ENCODE measurements at regions not wholly inside any gene's neighbourhood (a gene's known extent, or its start where the extent isn't known, plus 50 kb on each side); places are given as distances from the start of the nearest gene placed in this dataset.

DNA sequence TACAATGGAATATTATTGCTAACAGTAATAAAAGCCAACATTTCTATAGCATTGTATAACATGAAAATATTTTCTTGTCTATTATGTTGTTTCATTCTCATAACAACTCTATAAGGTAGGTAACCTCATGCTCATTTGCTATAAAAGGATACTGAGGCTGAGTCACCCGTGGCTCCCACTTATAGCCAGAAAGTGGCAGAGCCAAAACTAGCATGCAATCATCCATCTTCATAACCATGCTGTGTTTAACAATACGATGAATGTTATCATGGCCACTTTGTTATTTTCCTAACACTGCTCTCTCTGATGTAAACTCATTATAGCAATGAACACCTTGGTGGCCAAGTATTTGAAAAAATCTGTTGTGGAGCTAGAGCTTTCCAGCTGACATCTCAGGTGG, 80.8 kb upstream of the JUN start:
- DNase-seq: no peak

DNA sequence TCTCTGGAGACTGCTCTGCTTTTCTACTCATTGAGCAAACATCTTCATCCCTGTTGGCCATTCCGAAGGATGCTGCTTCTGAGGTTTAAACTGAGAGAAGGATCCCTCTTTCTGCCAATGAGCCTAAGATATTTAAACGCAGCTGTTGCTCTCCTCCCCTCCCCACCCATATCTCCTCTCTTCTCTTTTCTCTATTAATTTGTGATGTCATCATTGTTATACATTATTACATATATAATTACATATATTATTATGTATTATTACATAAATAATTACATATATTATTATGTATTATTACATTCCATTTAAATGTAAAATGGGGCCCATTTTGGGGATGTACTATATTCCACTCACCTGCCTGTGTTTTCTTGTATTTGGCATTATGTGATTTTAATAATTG, 82.7 kb upstream of the JUN start:
- no peak for DNase-seq

DNA sequence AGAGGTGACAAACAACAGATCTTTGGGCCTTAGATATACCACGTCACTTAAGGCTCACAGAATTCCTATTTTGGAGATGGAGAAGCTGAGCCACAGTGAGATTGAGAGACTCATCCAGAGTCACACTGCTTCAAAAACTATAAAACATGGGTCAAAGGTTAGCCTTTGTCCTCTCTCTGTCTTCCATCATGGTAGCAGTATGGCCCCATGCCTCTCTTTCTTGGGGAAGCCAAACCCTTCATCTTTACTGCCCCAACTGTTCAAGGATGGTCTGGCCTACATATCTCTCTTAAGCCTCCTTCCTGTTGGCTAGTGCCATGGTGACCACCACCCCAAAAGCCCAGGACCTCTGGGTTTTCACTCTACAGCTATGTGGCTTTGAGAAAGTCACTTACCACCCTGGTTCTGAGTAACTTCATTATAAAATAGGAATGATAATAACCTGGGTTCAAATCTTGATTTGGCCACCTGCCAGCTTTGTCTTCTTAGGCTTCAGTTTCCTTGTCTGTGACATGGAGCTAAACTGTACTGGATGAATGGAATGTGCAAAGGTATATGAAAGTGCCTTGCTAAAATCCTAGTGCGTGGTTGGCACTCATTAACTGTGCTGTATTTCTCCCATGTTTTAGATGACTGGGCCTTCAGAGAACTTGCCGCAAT, 85.9 kb upstream of the JUN start:
- no peak for DNase-seq

DNA sequence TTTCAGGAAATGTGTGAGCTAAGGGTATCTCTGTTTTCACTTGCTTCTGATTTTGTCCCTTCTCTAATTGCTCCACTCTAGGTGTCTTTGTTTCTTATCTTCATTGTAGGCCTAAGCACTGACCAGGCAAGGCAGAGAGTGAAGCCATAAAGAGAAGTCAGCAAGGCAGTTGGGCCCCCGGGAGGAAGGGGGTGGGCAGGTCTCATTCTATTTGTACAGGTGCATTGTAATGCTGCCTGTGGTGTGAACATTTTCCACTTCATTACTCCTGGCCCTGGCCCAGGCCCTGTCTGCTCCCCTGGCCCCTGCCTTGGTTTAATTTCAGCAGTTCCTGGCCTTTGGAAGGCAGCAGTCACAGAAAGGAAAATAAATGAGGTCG, 86.4 kb upstream of the JUN start:
- no peak for DNase-seq

DNA sequence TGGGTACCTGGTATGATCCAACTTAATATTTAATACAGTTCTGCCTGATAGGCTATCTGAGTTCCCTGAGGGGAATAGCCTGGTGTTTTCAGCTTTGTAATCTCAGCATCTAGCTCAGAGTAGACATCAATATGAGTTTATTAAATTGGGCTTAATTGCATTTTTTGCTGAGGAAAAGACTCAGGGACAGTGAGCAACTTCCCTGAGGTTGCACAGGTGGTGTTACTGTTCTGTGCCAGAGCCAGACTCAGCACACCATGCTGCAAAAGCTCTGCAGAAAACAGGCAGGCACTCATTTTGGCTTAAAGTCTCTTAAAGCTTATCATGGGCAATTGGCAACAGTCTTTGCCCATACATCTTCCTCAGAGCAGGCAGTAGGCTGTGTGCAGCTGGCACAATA, 90.5 kb upstream of the JUN start:
- no peak for DNase-seq

DNA sequence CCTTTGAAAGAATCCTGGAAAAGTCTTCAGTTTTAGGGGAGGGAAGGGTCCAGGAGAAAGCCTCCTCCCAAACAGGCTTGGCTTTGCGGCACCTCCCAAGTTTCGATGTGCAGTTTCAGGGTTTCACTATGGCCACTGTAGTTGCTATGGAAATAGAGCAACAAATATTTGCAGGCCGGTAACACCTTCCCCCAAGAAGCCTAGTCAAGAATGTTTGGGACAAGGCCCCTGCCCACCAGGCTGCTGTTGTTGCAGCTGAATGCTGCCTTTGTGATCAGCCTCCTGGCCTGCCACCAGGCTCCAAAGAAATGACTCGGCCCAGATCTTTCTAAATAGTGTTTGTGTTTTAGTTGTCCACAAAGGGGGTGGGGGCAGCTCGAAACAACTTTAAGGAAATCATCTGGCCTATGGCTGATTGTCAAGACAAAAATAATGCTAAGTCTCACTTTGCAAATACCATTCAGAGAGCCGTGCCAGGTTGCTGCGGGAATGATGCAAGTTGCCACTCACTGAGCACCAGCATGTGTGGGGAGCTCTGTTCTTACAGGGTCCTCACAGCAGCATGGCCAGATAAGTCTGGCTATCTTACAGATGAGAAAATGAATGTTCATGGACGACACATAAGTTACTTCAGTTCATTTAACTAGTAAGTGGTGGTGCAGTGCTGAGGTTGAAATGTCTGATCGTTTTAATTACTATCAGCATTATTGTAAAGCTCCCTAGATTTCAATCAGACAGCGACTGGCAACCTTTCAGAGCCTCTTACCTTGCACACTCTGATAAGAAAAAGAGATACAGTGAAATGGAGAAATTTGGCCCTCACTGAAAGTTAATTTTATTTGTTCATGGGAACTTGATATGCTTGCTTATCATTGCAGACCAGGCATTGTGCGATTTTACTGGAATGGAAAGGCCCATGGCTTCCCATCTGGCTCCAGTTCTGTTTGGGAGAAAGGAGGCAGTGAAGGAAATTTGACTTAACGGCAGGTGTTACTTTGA, 91.2 kb upstream of the JUN start:
- DNase-seq: no peak

DNA sequence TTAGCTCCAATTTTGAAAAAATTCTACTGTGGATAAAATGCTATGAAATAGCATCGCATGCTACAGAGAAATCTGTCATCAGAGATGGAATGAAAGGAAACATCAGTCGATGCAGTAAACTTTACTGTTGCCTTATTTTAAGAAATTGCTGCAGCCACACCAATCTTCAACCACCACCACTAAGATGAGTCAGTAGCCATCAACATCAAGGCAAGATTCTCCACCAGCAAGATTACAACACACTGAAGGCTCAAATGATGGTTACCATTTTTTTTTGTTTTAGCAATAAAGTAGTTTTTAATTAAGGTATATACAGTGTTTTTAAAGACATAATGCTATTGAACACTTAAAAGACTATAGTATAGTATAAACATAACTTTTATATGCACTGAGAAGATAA, 95.6 kb upstream of the JUN start:
- DNase-seq: no peak

DNA sequence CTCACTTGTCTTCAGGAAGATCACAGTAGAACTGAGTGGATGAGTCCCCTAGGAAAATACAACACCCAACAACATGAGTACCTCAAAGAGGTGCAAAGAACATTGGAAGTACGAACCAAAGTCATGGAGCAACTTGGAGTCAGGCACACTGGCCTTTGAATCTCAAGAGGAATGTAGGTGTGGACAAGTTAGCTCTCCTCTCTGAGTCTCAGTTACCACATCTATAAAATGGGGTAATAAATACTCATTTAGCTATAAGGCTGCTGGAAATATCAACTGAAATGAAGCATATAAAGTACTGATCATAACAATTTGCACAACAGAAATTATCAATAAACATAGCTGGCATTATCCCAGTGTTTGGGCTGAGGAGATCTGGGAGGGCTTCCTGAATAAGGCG, 96.7 kb upstream of the JUN start:
- DNase-seq: no peak

DNA sequence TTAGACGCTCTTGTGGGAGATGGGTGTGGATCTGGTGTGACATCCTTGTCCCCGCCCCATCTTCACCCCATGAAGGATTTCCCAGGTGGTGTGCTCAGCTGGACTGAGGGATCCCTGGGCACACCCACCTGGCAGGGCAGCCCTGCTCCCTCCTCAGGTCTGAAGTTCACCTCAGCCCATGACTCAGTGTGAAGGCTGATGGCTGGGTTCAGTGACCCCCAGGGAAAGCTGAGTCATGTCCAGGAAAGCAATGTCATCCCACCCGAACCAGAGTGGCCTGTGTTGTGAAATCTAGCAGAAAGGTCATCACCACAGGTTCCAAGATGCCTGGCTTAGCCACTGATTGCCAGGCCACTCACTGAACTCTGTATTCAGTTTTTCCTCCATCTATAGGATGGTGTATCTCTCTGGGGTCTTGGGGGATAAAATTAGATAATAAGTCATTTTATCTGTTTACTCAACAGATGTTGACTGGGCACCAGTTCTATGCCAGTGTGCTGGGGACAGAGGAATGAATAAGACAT, 97.7 kb upstream of the JUN start:
- DNase-seq: no peak

DNA sequence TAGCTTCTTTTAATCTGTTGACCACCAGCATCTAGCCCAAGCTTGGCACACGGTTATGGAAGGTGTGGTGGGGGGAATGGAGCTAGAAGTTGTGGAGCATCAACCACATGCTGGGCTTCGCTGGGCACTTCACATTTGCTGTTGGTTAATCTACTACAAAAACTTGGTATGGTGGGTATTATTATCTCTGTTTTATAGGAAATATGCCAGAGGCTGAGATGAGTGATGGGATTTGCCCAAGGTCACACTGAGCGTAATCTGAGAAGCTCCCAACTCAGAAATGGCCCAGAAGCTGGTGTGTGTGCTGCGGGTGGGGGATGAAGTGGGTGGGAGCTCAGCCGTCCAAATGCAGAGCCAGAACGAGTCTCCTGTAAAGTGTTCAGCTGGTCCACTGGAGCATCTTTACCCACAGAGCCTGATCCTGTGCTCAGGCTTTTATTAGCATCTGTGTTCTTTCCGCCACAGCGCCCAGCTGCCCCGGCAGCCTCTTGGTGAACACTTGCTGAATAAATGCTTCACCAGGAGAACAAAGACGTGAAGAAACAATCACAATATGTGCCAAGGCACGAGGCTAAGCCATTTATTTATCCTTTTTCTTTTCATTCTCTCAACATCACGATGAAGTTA, 98.6 kb upstream of the JUN start:
- DNase-seq: no peak

DNA sequence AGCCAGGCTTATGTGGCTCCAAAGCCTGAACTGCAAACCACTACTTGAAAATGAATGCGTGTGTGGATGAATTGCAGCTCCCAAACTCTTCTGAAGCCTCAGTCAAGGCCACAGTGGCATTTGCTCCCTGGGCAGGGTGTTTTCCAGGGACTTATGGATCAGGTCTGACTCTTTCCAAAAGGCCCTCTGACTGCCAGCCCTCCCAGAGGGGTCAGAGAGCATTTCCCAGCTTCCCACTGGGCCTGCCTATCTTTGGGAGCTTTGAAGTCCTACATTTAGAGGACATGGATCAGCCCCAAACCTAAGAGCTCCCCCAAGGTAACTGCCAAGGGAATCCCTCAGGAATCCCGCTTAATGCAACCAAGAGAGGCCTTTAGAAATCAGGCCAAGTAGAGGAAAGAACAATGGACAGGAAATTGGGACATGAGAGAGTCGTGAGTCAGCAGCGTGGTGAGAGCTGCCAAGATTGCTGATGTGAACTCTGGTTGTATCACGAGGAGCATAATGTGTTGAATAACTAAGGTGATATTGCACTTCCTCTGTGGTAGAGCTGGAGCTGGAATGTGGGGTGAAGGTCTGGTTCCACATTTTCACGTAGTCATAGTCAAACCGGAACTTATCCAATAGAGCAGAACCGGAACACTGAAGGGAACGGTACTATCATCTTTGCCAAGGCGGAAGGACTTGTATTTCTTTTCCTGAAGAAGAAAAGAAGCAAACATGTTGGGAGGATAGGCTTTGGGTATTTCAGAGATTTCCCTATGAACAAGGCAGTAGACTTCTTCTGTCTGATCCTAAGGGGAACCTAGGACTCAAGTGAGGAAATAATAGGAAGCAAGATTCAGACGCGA, 99.4 kb upstream of the JUN start:
- DNase-seq: no peak

DNA sequence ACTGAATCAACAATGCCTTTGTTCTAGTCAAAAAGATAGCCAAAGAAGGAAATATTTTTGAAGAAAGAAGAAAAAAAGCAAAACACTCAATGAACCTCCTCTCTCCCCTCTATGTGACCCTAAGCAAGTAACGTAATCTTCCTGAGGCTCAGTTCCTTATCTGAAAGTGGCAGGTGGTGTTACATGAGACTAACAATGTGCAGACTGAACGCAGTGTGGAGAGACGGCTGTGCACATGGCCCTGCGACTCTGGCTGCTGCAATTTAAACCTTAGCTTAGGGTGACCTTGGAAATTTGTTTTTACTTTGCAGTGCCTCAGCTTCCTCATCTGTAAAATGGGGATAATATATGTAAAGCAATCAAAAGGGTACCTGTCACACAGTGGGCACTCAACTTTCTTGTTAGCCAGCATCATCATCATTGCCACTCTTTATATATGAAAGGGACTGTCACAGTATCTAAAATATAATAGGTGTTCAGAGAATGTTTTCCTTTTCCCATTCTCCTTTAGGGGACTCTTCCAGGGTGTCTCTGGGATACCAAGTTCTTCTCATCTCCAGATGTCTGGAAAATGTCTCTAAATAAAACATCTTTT, 100.1 kb upstream of the JUN start:
- no peak for DNase-seq

DNA sequence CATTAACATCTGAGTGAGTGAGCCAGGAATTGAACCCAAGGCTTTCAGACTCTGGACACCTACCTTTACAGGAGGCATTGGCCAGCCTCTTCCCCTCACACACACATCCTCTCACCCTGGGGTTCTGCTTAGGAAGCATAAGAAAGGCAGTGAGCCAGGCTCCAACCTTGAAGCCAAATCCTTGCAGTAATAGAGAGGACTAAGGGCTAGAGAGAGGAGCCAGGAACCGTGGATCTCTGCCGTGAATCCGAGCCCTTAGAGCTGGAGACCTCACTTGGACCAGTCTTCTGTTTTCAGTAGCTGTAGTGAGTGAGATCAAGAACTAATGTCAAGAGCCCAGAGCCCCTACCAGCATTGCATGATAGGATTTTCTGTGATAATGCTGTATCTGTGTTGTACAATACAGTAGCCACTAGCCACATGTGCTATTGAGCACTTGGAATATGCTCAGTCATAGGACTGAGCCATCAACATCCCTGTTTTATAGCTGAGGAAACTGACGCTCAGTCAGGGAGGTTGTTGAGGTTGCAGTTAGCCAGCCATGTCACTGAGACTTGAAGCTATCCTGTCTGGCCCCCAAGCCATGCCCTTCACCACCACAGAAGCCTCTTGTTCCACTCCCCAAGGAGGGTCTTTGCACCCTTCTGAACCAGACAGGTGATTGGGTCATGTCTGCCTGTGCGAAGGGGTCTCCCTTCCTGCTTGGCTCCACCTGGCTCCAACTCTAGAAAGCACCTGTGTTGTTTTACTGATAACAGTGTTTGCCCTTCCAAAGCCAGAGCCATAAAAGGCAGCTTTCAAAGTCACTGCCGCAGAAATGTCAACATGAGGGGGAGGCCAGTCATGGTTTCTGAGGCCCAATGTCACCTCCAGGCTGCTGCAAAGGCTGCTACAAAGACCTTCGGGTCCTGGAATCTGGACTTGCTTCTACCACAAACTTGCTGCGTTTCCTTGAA, 101.1 kb upstream of the JUN start:
- no peak for DNase-seq

DNA sequence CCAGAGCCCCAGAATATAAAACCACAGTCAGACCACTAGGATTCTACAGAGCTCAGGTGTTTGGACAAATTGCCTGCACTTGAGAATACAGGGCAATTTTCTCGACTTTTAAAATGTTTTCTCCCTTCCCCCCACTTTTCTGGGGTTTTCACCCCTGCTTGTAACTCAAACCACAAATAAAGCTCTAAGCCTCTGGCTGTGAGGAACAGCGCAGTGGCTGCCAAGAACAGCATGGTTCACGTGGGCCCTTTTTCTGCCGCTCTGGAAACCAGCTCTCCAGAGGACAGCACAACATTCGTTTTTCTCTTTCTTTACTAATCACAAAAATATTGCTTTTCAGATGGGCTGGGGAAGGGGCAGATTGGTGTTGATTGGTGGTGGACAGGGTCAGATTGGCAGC, 102.2 kb upstream of the JUN start:
- DNase-seq: no peak

DNA sequence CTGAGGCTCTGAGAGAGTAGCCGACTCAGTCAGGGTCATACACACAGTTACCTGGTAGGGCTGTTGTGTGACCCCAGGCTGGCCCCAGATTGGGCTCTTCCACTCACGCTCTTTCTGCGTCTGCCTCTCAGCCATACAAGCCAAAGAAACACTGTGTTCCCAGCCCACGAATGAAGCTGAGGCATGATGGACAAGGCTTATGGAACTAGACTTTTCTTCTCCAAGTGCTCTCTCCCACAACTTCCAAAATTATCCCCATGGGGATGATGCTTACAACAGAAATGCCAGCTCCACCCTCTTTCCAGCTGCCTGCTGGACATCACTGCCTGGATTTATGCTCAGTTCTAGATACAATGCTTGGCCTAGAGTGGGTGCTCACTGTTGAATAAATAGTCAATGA, 102.8 kb upstream of the JUN start:
- DNase-seq: no peak

DNA sequence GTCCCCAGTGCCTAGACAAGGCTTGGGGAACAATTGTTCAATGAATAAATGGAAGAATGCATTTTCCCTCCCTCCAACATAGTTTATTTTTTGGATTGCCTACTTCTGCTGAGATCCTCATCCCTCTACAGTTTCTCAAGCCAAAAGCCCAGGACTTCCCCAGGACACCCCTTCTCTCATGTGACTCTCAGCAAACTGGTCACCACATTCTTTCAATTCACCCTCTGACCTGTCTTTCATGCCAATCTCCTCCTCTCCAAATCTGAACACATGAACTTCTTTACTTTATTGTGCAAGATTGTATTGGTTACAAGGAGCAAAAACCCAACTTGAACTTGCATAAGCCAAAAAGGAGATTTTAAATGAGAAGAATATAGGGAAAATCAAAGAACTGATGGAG, 103.2 kb upstream of the JUN start:
- no peak for DNase-seq

DNA sequence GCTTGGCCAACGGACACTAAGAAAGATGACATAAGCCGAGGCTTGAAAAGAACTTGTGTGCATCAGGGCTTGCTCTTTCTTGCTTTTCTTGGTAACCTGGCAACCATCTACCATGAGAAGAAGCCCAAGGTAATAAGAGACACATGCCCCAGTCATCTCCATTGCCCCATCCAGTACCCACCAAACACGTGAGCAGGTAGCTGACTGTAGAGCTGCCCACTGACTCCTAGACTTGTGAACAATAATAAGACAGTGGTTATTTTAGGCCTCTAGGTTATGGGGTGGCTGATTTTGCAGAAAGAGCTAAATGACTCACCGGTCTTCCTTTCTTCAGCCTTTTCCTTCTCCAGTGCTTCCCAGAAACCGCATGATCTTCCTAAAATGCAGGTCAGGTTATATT, 105.0 kb upstream of the JUN start:
- no peak for DNase-seq

DNA sequence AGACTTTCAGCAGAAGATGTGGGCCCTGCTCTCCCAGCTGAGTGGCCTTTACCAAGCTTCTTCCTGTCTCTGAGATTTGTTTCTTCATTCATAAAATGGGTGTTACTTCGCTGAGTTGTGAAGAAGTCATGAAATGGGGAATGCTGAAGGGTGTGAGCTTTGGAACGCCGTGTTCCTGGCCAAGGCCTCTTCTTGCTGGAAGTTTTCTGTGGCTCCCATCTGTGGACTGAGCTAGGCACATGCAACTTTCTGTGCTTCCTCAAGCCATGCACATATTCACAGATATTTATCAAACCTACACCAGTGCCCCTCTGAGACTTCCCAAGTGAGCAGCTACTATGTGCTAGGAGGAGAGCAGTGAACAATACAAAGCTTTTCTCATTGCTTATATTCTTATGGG, 106.3 kb upstream of the JUN start:
- no peak for DNase-seq

DNA sequence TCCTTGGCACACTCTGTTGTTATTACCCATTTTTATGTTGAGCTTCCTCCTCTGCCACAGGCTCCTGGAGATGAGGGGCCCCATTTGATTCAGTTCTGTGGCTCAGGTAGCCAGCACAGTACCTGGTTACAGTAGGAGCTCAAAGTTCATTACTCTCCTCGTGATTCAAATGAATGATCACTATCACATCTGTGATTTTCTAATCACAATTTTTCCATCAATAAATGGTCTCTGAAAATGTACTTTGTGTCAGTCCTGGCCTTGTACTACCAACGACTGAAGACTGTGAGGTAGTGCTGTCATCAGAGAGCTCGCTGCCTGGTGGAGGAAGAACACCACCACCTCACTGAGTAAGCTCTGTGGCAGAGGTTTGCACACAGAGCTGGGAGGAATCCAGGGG, 106.8 kb upstream of the JUN start:
- DNase-seq: no peak

DNA sequence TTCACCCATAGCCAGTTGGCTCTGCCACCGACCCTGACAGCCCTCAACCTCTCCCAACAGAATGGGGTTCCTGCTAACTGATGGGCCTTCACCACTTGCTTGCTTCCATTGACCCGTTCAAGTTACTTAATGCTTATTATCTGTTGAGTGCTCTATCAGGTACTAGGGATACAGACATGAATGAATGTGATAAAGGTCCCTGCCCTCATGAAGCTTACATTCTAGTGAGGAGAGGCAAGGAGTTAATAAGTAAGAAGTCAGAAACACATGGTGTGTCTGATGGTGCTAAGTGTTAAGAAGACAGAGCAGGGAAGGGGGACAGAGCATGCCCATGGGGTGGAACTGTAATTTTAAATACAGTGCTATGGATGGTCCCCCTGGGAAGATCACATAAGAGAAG, 107.5 kb upstream of the JUN start:
- no peak for DNase-seq

DNA sequence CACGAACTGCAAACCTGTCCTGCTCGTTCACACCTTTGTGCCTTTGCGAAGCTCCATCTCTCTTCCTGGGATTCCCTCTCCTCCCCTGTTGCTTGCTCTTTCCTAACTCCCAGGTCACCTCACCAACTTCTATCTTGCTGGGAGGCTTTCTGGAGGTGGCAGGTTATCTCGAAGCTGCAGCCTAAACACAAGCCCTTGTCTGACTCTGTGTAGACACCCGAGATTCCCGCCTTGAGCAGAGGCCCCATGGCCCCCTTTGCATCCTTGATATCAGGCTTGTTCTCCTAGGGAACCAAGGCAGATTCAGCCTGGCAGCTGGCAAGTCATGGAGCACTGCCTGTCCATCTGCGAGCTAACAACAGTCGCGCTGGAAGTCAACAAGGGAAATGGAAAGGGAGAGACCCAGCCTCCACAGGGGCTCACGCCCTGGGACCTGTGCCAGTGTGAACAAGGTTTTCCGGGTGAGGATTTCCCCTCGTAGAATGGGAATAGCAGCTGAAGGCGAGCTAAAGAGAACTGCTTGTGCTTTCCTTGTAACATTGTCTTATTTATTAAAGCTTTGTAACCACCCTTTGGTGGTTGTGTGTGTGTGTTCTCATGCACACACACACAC, 109.5 kb upstream of the JUN start:
- no peak for DNase-seq
